ENCODE measurements at regions not wholly inside any gene's neighbourhood (a gene's known extent, or its start where the extent isn't known, plus 50 kb on each side); places are given as distances from the start of the nearest gene placed in this dataset.

- H3K36me3 ChIP-seq (ENCODE audit: insufficient read depth, low read length) = no peaks in the 10 kb centered on the region
- intact Hi-C loops (cut with DNase I, micrococcal nuclease) = no loop called here
- Mint-ChIP-seq H3K27me3 (no peaks in the 10 kb centered on the region), H3K27ac (no peak overlapping the region), H3K9me3 (no peaks in the 10 kb centered on the region), H3K4me3 (no peak overlapping the region), H3K36me3 (ENCODE audit: low read depth) (no peaks in the 10 kb centered on the region), H3K4me1 (ENCODE audit: low read depth) (no peaks in the 10 kb centered on the region)
- TF ChIP-seq, protein P1, sequence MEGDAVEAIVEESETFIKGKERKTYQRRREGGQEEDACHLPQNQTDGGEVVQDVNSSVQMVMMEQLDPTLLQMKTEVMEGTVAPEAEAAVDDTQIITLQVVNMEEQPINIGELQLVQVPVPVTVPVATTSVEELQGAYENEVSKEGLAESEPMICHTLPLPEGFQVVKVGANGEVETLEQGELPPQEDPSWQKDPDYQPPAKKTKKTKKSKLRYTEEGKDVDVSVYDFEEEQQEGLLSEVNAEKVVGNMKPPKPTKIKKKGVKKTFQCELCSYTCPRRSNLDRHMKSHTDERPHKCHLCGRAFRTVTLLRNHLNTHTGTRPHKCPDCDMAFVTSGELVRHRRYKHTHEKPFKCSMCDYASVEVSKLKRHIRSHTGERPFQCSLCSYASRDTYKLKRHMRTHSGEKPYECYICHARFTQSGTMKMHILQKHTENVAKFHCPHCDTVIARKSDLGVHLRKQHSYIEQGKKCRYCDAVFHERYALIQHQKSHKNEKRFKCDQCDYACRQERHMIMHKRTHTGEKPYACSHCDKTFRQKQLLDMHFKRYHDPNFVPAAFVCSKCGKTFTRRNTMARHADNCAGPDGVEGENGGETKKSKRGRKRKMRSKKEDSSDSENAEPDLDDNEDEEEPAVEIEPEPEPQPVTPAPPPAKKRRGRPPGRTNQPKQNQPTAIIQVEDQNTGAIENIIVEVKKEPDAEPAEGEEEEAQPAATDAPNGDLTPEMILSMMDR (IDR thresholded peaks at IDR 0.05) = no peak
- no peak for ATAC-seq (ENCODE audit: poor library complexity)
- CTCF ChIA-PET = no interaction called here
- no peak overlapping the region for H3K4me3 ChIP-seq (ENCODE audit: low read length)
- no peak for DNase-seq
- no peaks in the 10 kb centered on the region for H3K27me3 ChIP-seq (ENCODE audit: control insufficient read depth in 1 of 2, insufficient read depth in 2 of 2, low read length in 2 of 2)
- H3K9me3 ChIP-seq (ENCODE audit: control insufficient read depth in 1 of 2, insufficient read depth in 1 of 2, low read length in 2 of 2) = peaks cover 0 to 5% of the 10 kb centered on the region in 2 experiments
- POLR2A ChIA-PET = no interaction called here
- H3K27ac ChIP-seq (ENCODE audit: low read depth in 1 of 2, low read length in 2 of 2) = no peak overlapping the region
- peaks cover 8% of the 10 kb centered on the region for H3K4me1 ChIP-seq (ENCODE audit: insufficient read depth, low read length)
Measured at GRCh38 chr2:128524183-128524582, 205.5 kb upstream of the HS6ST1 start.

DNA sequence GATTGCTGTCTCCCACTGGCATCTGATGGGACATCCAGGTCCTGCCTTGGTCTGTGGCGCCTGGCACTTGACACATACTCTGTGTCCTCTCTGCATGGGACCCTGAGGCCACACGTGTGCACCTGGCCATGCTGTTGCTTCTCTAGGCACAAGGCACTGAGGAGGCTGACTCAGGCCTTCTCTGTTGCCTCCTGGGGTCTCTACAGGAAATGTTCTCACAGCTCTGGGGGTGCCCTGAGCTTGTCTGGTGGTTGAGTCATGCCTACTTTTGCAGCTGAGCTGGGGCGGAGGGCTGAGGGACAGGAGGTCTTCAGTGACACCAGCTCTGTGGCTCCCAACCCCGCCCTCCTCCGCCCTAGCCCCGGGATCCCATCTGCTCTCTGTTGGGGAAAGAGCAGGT, 207.0 kb upstream of the HS6ST1 start:
- POLR2A ChIA-PET = no interaction called here
- Histone ChIP-seq H3K36me3 (ENCODE audit: insufficient read depth, low read length) (no peaks in the 10 kb centered on the region), H3K27ac (ENCODE audit: low read depth in 1 of 2, low read length in 2 of 2) (no peak overlapping the region), H3K4me1 (ENCODE audit: insufficient read depth, low read length) (peaks cover 3% of the 10 kb centered on the region), H3K27me3 (ENCODE audit: control insufficient read depth in 1 of 2, insufficient read depth in 2 of 2, low read length in 2 of 2) (no peaks in the 10 kb centered on the region), H3K4me3 (ENCODE audit: low read length) (no peak overlapping the region), H3K9me3 (ENCODE audit: control insufficient read depth in 1 of 2, insufficient read depth in 1 of 2, low read length in 2 of 2) (peaks cover 0 to 5% of the 10 kb centered on the region in 2 experiments)
- no peak for DNase-seq
- no peak for ATAC-seq (ENCODE audit: poor library complexity)
- intact Hi-C loops (cut with DNase I, micrococcal nuclease) = no loop called here
- no peaks in the 10 kb centered on the region for H3K36me3 Mint-ChIP-seq (ENCODE audit: low read depth)
- no peaks in the 10 kb centered on the region for H3K9me3 Mint-ChIP-seq
- H3K4me1 Mint-ChIP-seq (ENCODE audit: low read depth) = no peaks in the 10 kb centered on the region
- CTCF ChIA-PET = no interaction called here
- no peaks in the 10 kb centered on the region for H3K27me3 Mint-ChIP-seq
- TF ChIP-seq, protein P1 (IDR thresholded peaks at IDR 0.05) = no peak
- no peak overlapping the region for H3K27ac Mint-ChIP-seq
- no peak overlapping the region for H3K4me3 Mint-ChIP-seq

DNA sequence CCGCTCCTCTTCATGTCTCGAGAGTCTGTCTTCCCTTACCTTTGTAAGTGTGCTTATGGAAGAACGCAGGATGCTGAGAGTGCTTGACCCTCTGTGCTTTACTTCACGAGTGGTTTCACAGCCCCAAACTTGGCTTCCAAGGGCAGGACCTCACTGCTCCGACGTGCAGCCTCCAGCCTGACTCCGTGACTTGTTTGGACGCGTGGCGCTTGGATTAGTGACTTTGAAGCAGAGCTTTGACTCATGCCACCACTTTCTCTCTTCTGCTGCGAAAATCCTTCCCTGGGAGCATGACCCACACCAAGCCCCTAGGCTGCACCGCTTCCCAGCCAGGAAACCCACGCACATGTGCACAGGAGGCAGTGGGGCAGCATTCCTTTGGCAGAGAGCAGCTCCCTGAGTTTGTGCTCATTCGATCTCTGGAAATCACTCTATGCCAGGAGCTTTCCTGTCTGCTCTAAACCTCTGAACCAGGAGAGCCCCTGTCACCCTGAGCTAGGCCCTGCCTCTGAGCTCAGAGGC, 207.8 kb upstream of the HS6ST1 start:
- CTCF ChIA-PET = no interaction called here
- Histone ChIP-seq H3K4me3 (ENCODE audit: low read length) (no peak overlapping the region), H3K27ac (ENCODE audit: low read depth in 1 of 2, low read length in 2 of 2) (no peak overlapping the region), H3K9me3 (ENCODE audit: control insufficient read depth in 1 of 2, insufficient read depth in 1 of 2, low read length in 2 of 2) (peaks cover 0 to 5% of the 10 kb centered on the region in 2 experiments), H3K4me1 (ENCODE audit: insufficient read depth, low read length) (no peaks in the 10 kb centered on the region), H3K36me3 (ENCODE audit: insufficient read depth, low read length) (no peaks in the 10 kb centered on the region), H3K27me3 (ENCODE audit: control insufficient read depth in 1 of 2, insufficient read depth in 2 of 2, low read length in 2 of 2) (no peaks in the 10 kb centered on the region)
- no peak for DNase-seq
- intact Hi-C loops (cut with DNase I, micrococcal nuclease) = no loop called here
- POLR2A ChIA-PET = no interaction called here
- H3K36me3 Mint-ChIP-seq (ENCODE audit: low read depth) = no peaks in the 10 kb centered on the region
- no peak overlapping the region for H3K27ac Mint-ChIP-seq
- no peak overlapping the region for H3K4me3 Mint-ChIP-seq
- H3K9me3 Mint-ChIP-seq = no peaks in the 10 kb centered on the region
- TF ChIP-seq, protein P1 (IDR thresholded peaks at IDR 0.05) = no peak
- H3K27me3 Mint-ChIP-seq = no peaks in the 10 kb centered on the region
- no peaks in the 10 kb centered on the region for H3K4me1 Mint-ChIP-seq (ENCODE audit: low read depth)
- ATAC-seq (ENCODE audit: poor library complexity) = no peak

All from CD4-positive, alpha-beta T cell (primary cell).